H1 (cell line): ENCODE measurements at regions not wholly inside any gene's neighbourhood (a gene's known extent, or its start where the extent isn't known, plus 50 kb on each side); places are given as distances from the start of the nearest gene placed in this dataset.

Experiments
- CTCF ChIA-PET: fragments of 300-600 bp; sonication (Branson Sonifier 250); formaldehyde crosslinking; loops from one replicate; lab custom pipeline; 2021; ENCODE audit not compliant: partially characterized antibody; lab: Charles Lee
- POLR2A ChIA-PET: fragments of 300-600 bp; sonication (Branson Sonifier 250); formaldehyde crosslinking; loops from one replicate; lab custom pipeline; 2021; ENCODE audit warnings: inconsistent platforms; ENCODE audit not compliant: partially characterized antibody; lab: Charles Lee
- DNase-seq, 2 experiments: peaks; one replicate each; pipeline versions ENCODE4 v3.0.0 to v3.0.0-alpha.2; 2010 to 2022; ENCODE audit warnings: low spot score in 2 of 2, low read depth in 1 of 2, mixed read lengths in 1 of 2
- FAIRE-seq: peaks from 2 replicates; lab custom pipeline; 2011; peaks lifted over from hg19 to GRCh38; lab: Jason Lieb, UNC
- H2AFZ ChIP-seq: 2 replicates; pipeline ENCODE4 v1.8.1; 2012; ENCODE audit warnings: low read length, inconsistent platforms
- H2AK5ac ChIP-seq: 2 replicates; pipeline ENCODE4 v1.6.1; 2013; ENCODE audit warnings: low read depth, low read length
- H2BK120ac ChIP-seq: replicated peaks from 2 replicates; pipeline ENCODE3; 2013; ENCODE audit warnings: low read depth, low read length, inconsistent platforms
- H2BK12ac ChIP-seq: 2 replicates; pipeline ENCODE4 v1.6.1; 2013; ENCODE audit warnings: low read depth, low read length
- H2BK15ac ChIP-seq: 2 replicates; pipeline ENCODE4 v1.6.1; 2013; ENCODE audit warnings: low read length
- H2BK20ac ChIP-seq: 2 replicates; pipeline ENCODE4 v1.6.1; 2013; ENCODE audit warnings: low read length
- H2BK5ac ChIP-seq: 2 replicates; pipeline ENCODE4 v1.6.1; 2013; ENCODE audit warnings: low read depth, low read length
- H3K14ac ChIP-seq: 2 replicates; pipeline ENCODE4 v1.6.1; 2013; ENCODE audit warnings: inconsistent platforms; ENCODE audit not compliant: insufficient read length
- H3K18ac ChIP-seq: 2 replicates; pipeline ENCODE4 v1.6.1; 2013; ENCODE audit warnings: low read length; ENCODE audit errors: extremely low read depth
- H3K23ac ChIP-seq: 2 replicates; pipeline ENCODE4 v1.6.1; 2013; ENCODE audit warnings: inconsistent platforms; ENCODE audit not compliant: insufficient read length
- H3K23me2 ChIP-seq: 2 replicates; pipeline ENCODE4 v1.6.1; 2013; ENCODE audit warnings: low read depth, low read length
- H3K27ac ChIP-seq: 2 replicates; pipeline ENCODE4 v1.6.1; 2011; ENCODE audit warnings: low read depth, low read length, inconsistent platforms
- H3K27me3 ChIP-seq, 4 experiments: replicated peaks in 1 of 4; 1 replicate in 1 of 4; 2 replicates in 3 of 4; pipeline versions ENCODE4 v1.6.1 to v1.8.1; 2011 to 2013; ENCODE audit warnings: low read length in 3 of 4, mild to moderate bottlenecking in 3 of 4, inconsistent platforms in 2 of 4, mixed read lengths in 2 of 4, moderate library complexity in 1 of 4; ENCODE audit not compliant: control insufficient read depth in 3 of 4, insufficient read depth in 3 of 4; ENCODE audit errors: extremely low read depth in 1 of 4
- H3K36me3 ChIP-seq, 4 experiments: 2 replicates each; pipeline versions ENCODE4 v1.6.1 to v1.8.1; 2011 to 2013; ENCODE audit warnings: mild to moderate bottlenecking in 4 of 4, low read length in 3 of 4, moderate library complexity in 2 of 4, control low read depth in 1 of 4, inconsistent platforms in 1 of 4; ENCODE audit not compliant: insufficient read depth in 4 of 4, control insufficient read depth in 2 of 4
- H3K4ac ChIP-seq: replicated peaks from 2 replicates; pipeline ENCODE3; 2013; ENCODE audit warnings: low read length, low read depth, mixed read lengths, inconsistent platforms; ENCODE audit not compliant: insufficient read length
- H3K4me1 ChIP-seq, 4 experiments: replicated peaks in 1 of 4; 1 replicate in 1 of 4; 2 replicates in 3 of 4; pipeline versions ENCODE4 v1.6.1 to v1.8.1; 2011 to 2013; ENCODE audit warnings: low read length in 3 of 4, inconsistent platforms in 2 of 4, mixed read lengths in 1 of 4; ENCODE audit not compliant: insufficient read depth in 4 of 4, control insufficient read depth in 3 of 4
- H3K4me2 ChIP-seq, 2 experiments: 2 replicates each; pipeline versions ENCODE4 v1.6.1 to v1.8.1; 2011 to 2013; ENCODE audit warnings: low read depth in 2 of 2, low read length in 2 of 2, control low read depth in 1 of 2, inconsistent platforms in 1 of 2, mild to moderate bottlenecking in 1 of 2; ENCODE audit not compliant: insufficient read depth in 1 of 2
- H3K4me3 ChIP-seq, 4 experiments: fragments of 200-600, 300-600 bp in 1 of 4; sonication (generic), shearing (Covaris generic), sonication (Bioruptor Twin) in 1 of 4; 2 replicates each; pipeline versions ENCODE4 v1.5.1 to v1.8.1; 2011 to 2016; ENCODE audit warnings: low read length in 4 of 4, low read depth in 3 of 4, control low read depth in 2 of 4, inconsistent platforms in 2 of 4, mild to moderate bottlenecking in 2 of 4, mixed read lengths in 1 of 4, moderate library complexity in 1 of 4; ENCODE audit not compliant: insufficient read depth in 2 of 4; ENCODE audit errors: extremely low read depth in 1 of 4
- H3K56ac ChIP-seq: replicated peaks from 2 replicates; pipeline ENCODE3; 2013; ENCODE audit warnings: low read depth, mild to moderate bottlenecking, mixed read lengths, low read length, inconsistent platforms; ENCODE audit not compliant: insufficient read length
- H3K79me1 ChIP-seq: 2 replicates; pipeline ENCODE4 v1.6.1; 2013; ENCODE audit warnings: low read depth, low read length, control low read depth
- H3K79me2 ChIP-seq, 2 experiments: 2 replicates each; pipeline versions ENCODE4 v1.6.1 to v1.8.1; 2012 to 2013; ENCODE audit warnings: low read length in 2 of 2, mild to moderate bottlenecking in 2 of 2, inconsistent platforms in 1 of 2; ENCODE audit not compliant: insufficient read depth in 2 of 2, control insufficient read depth in 1 of 2
- H3K9ac ChIP-seq, 4 experiments: replicated peaks in 1 of 4; 1 replicate in 1 of 4; 2 replicates in 3 of 4; pipeline versions ENCODE4 v1.6.1 to v1.8.1; 2011 to 2013; ENCODE audit warnings: low read depth in 3 of 4, low read length in 3 of 4, control low read depth in 2 of 4, mild to moderate bottlenecking in 2 of 4, moderate library complexity in 2 of 4, inconsistent platforms in 1 of 4; ENCODE audit errors: extremely low read depth in 1 of 4
- H3K9me3 ChIP-seq, 2 experiments: 2 replicates each; pipeline versions ENCODE4 v1.6.1 to v1.8.1; 2012 to 2013; ENCODE audit warnings: mild to moderate bottlenecking in 2 of 2, moderate library complexity in 2 of 2, control low read depth in 1 of 2, inconsistent platforms in 1 of 2, low read depth in 1 of 2, low read length in 1 of 2, mixed read lengths in 1 of 2; ENCODE audit not compliant: insufficient read depth in 2 of 2
- H4K20me1 ChIP-seq, 2 experiments: replicated peaks in 1 of 2; 2 replicates each; pipeline versions ENCODE3 to v1.8.1; 2011 to 2013; ENCODE audit warnings: inconsistent platforms in 2 of 2, low read length in 2 of 2, mild to moderate bottlenecking in 1 of 2; ENCODE audit not compliant: insufficient read depth in 2 of 2, control insufficient read depth in 1 of 2
- H4K5ac ChIP-seq: 2 replicates; pipeline ENCODE4 v1.6.1; 2013; ENCODE audit warnings: low read length, low read depth, mixed read lengths, inconsistent platforms; ENCODE audit not compliant: insufficient read length
- H4K8ac ChIP-seq: 2 replicates; pipeline ENCODE4 v1.8.0; 2013; ENCODE audit warnings: mild to moderate bottlenecking, moderate library complexity, low read length, inconsistent platforms; ENCODE audit not compliant: insufficient read depth; ENCODE audit errors: extremely low read depth
- H4K91ac ChIP-seq: replicated peaks from 2 replicates; pipeline ENCODE3; 2013; ENCODE audit warnings: low read length, mixed read lengths, inconsistent platforms; ENCODE audit not compliant: insufficient read length
- CBX8 ChIP-seq: fragments of 300-800, 300-1000 bp; sonication (generic); IDR thresholded peaks from 2 replicates; pipeline ENCODE4 v1.7.1; 2016; ENCODE audit warnings: low read depth, low read length, borderline replicate concordance
- CHD1 ChIP-seq: IDR thresholded peaks from 2 replicates; pipeline ENCODE4 v1.6.1; 2012; ENCODE audit warnings: low read depth, low read length, improper control_type of control experiment
- EGR1 ChIP-seq: IDR thresholded peaks from 2 replicates; pipeline ENCODE4 v1.6.1; 2011; ENCODE audit warnings: low read depth, low read length, borderline replicate concordance
- HDAC6 ChIP-seq: IDR thresholded peaks from one replicate; pipeline ENCODE4 v1.7.1; 2012; ENCODE audit warnings: low read depth, mild to moderate bottlenecking, inconsistent platforms, low read length, moderate library complexity
- RAD21 ChIP-seq, 2 experiments: IDR thresholded peaks in 1 of 2; conservative IDR thresholded peaks in 1 of 2; 2 replicates each; pipeline ENCODE4 v1.6.1; 2011; ENCODE audit warnings: low read depth in 2 of 2, low read length in 2 of 2, improper control_type of control experiment in 1 of 2, inconsistent platforms in 1 of 2, mild to moderate bottlenecking in 1 of 2, moderate library complexity in 1 of 2
- WGBS, 2 experiments: shearing (Covaris generic) in 1 of 2; methylation state at CpG; one replicate each; pipeline versions ENCODE4 v1.1.6 to v1.1.7; 2013 to 2015; ENCODE audit warnings: low lambda C conversion rate in 2 of 2, mixed read lengths in 2 of 2, inconsistent platforms in 1 of 2, low coverage in 1 of 2, missing lambda C conversion rate in 1 of 2; ENCODE audit not compliant: insufficient replicate concordance in 2 of 2, insufficient coverage in 1 of 2, insufficient read length in 1 of 2; ENCODE audit errors: extremely low coverage in 1 of 2, missing lambda C conversion rate in 1 of 2; 5-methylcytosine and 5-hydroxymethylcytosine counted together
- TF ChIP-seq, protein P1 (sequence below), 3 experiments: IDR thresholded peaks; 1 replicate in 2 of 3; 2 replicates in 1 of 3; pipeline versions ENCODE4 v1.5.1 to v1.6.1; 2011; ENCODE audit warnings: low read length in 3 of 3, mild to moderate bottlenecking in 3 of 3, inconsistent platforms in 2 of 3, low read depth in 1 of 3, moderate library complexity in 1 of 3; ENCODE audit not compliant: insufficient read depth in 1 of 3; ENCODE audit errors: control extremely low read depth in 1 of 3
- TF ChIP-seq, protein P2 (sequence below): IDR thresholded peaks from 2 replicates; pipeline ENCODE4 v1.6.1; 2012; ENCODE audit warnings: low read length, inconsistent platforms

DNA sequence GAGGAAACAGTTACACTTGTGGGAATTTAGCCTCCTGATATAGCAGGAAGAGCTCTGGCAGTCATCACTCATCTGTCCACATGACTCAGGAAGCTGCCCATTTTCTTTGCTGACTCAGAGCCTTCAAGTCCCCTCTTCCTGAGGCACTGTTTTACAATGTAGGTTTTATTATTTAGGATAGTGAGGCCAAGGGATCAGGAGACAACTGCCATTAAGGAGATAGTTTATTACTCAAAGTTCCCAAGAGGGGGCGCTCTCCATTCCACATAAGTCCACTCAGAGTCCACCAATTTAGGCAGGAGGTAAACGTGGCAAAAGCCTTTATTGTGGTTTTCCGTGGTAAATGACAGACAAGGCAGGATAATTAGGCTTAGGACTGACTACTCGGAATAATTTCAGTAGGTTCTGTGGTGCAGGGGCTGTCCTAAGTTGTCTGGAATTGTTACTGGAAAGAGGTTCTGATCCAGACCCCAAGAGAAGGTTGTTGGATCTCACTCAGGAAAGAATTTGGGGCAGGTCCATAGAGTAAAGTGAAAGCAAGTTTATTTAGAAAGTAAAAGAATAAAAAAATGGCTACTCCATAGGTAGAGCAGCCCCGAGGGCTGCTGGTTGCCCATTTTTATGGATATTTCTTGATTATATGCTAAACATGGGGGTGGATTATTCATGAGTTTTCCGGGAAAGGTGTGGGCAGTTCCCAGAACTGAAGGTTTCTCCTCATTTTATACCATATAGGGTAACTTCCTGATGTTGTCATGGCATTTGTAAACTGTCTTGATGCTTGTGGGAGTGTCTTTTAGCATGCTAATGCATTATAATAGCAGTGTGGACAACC, 96.0 kb upstream of the RAB40AL start:
- Histone ChIP-seq H2AFZ (no peak overlapping the region), H3K9ac (no peak overlapping the region), H3K4ac (no peak overlapping the region), H2BK5ac (no peak overlapping the region), H3K27me3 (no peaks in the 10 kb centered on the region), H3K23me2 (no peaks in the 10 kb centered on the region), H3K4me1 (no peaks in the 10 kb centered on the region), H3K79me1 (no peaks in the 10 kb centered on the region), H3K36me3 (peaks cover 0 to 2% (median 0%) of the 10 kb centered on the region in 4 experiments; a peak in 1 of 8 replicates), H2BK12ac (no peak overlapping the region), H3K79me2 (no peaks in the 10 kb centered on the region), H3K14ac (no peak overlapping the region), H4K8ac (no peak overlapping the region), H4K20me1 (no peaks in the 10 kb centered on the region), H4K91ac (no peak overlapping the region), H3K18ac (no peak overlapping the region), H2AK5ac (no peak overlapping the region), H2BK120ac (no peak overlapping the region), H4K5ac (no peak overlapping the region), H3K27ac (no peak overlapping the region), H3K56ac (no peak overlapping the region), H2BK20ac (no peak overlapping the region), H3K4me3 (no peak overlapping the region), H3K9me3 (no peaks in the 10 kb centered on the region), H2BK15ac (no peak overlapping the region), H3K23ac (no peak overlapping the region), H3K4me2 (no peak overlapping the region)
- DNase-seq: no peak
- FAIRE-seq: no peak
- WGBS, 2 experiments: 79% methylated on average over 6 of the region's 6 CpGs; no CpG with 5 or more reads in 1 of the 2 experiments
- ChIA-PET POLR2A (no interaction called here), CTCF (interaction anchor here (0.6 to 1.9 kb wide), 6 partner anchors 10 to 176 kb away, joined by 3 to 6 read pairs (median 3); no protein-coding TSS in a partner anchor)
- TF ChIP-seq EGR1 (peak; percentile 85), CHD1 (no peak), HDAC6 (no peak), RAD21 (IDR thresholded peaks at IDR 0.05 in 1 of 2, conservative IDR thresholded peaks at IDR 0.05 in 1 of 2; ENCODE audit: low read depth in 2 of 2, low read length in 2 of 2) (peak in 1 of 2 experiments; percentile 5; a peak in 1 of 4 replicates), CBX8 (no peak)
- TF ChIP-seq, protein P1, sequence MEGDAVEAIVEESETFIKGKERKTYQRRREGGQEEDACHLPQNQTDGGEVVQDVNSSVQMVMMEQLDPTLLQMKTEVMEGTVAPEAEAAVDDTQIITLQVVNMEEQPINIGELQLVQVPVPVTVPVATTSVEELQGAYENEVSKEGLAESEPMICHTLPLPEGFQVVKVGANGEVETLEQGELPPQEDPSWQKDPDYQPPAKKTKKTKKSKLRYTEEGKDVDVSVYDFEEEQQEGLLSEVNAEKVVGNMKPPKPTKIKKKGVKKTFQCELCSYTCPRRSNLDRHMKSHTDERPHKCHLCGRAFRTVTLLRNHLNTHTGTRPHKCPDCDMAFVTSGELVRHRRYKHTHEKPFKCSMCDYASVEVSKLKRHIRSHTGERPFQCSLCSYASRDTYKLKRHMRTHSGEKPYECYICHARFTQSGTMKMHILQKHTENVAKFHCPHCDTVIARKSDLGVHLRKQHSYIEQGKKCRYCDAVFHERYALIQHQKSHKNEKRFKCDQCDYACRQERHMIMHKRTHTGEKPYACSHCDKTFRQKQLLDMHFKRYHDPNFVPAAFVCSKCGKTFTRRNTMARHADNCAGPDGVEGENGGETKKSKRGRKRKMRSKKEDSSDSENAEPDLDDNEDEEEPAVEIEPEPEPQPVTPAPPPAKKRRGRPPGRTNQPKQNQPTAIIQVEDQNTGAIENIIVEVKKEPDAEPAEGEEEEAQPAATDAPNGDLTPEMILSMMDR (IDR thresholded peaks at IDR 0.05; ENCODE audit: control extremely low read depth in 1 of 3, insufficient read depth in 1 of 3, low read depth in 1 of 3, low read length in 3 of 3): peak in 1 of 3 experiments; percentile 33; a peak in 1 of 4 replicates
- TF ChIP-seq, protein P2, sequence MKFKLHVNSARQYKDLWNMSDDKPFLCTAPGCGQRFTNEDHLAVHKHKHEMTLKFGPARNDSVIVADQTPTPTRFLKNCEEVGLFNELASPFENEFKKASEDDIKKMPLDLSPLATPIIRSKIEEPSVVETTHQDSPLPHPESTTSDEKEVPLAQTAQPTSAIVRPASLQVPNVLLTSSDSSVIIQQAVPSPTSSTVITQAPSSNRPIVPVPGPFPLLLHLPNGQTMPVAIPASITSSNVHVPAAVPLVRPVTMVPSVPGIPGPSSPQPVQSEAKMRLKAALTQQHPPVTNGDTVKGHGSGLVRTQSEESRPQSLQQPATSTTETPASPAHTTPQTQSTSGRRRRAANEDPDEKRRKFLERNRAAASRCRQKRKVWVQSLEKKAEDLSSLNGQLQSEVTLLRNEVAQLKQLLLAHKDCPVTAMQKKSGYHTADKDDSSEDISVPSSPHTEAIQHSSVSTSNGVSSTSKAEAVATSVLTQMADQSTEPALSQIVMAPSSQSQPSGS: no peak
